Loucy (cell line): ENCODE measurements at regions not wholly inside any gene's neighbourhood (a gene's known extent, or its start where the extent isn't known, plus 50 kb on each side); places are given as distances from the start of the nearest gene placed in this dataset.
A peak's percentile ranks its signal among the peaks of the same experiment; 100 is the strongest.

Source experiments
- H2AFZ ChIP-seq: fragments of 200-600 bp; sonication (generic); 2 replicates; pipeline ENCODE4 v1.6.0; 2016; ENCODE audit warnings: antibody characterized with exemption, mild to moderate bottlenecking, low read length, moderate library complexity
- H3F3A ChIP-seq: fragments of 200-600 bp; 2 replicates; pipeline ENCODE4 v1.6.0; 2016; ENCODE audit warnings: antibody characterized with exemption, low read depth, mild to moderate bottlenecking
- H3K27me3 ChIP-seq: fragments of 200-600 bp; sonication (generic); 2 replicates; pipeline ENCODE4 v1.6.1; 2014; ENCODE audit warnings: low read length, mild to moderate bottlenecking; ENCODE audit not compliant: insufficient read depth, poor library complexity, severe bottlenecking
- H3K36me3 ChIP-seq: fragments of 200-600 bp; sonication (generic); 2 replicates; pipeline ENCODE4 v1.6.1; 2016; ENCODE audit warnings: low read length; ENCODE audit not compliant: insufficient read depth
- H3K4me1 ChIP-seq: fragments of 200-600 bp; sonication (generic); 2 replicates; pipeline ENCODE4 v1.5.1; 2014; ENCODE audit warnings: low read length, mild to moderate bottlenecking; ENCODE audit not compliant: insufficient read depth, poor library complexity, severe bottlenecking
- H3K4me2 ChIP-seq: fragments of 200-600 bp; sonication (generic); 2 replicates; pipeline ENCODE4 v1.6.0; 2014; ENCODE audit warnings: antibody characterized with exemption, low read length, low read depth, mild to moderate bottlenecking; ENCODE audit not compliant: poor library complexity, severe bottlenecking
- H3K4me3 ChIP-seq: fragments of 200-600 bp; sonication (generic); 2 replicates; pipeline ENCODE4 v1.5.1; 2014; ENCODE audit warnings: low read length, mild to moderate bottlenecking, mixed read lengths; ENCODE audit not compliant: poor library complexity, severe bottlenecking
- H3K79me2 ChIP-seq: fragments of 200-600 bp; sonication (generic); 2 replicates; pipeline ENCODE4 v1.6.1; 2014; ENCODE audit warnings: low read length; ENCODE audit not compliant: insufficient read depth
- H3K9ac ChIP-seq: fragments of 200-600 bp; sonication (generic); 2 replicates; pipeline ENCODE4 v1.6.0; 2014; ENCODE audit warnings: mild to moderate bottlenecking, low read depth, low read length, moderate library complexity; ENCODE audit not compliant: poor library complexity, severe bottlenecking
- H3K9me2 ChIP-seq: fragments of 200-600 bp; sonication (generic); replicated peaks from 2 replicates; pipeline ENCODE4 v1.6.1; 2016; ENCODE audit warnings: low read depth, low read length, mixed read lengths
- H3K9me3 ChIP-seq: fragments of 200-600 bp; sonication (generic); 2 replicates; pipeline ENCODE4 v1.6.1; 2014; ENCODE audit warnings: mild to moderate bottlenecking, antibody characterized with exemption, low read length, low read depth; ENCODE audit not compliant: insufficient read depth
- H4K20me1 ChIP-seq: fragments of 200-600 bp; sonication (generic); 2 replicates; pipeline ENCODE4 v1.6.0; 2014; ENCODE audit warnings: antibody characterized with exemption, low read length, mild to moderate bottlenecking; ENCODE audit not compliant: insufficient read depth, poor library complexity, severe bottlenecking
- EZH2phosphoT487 ChIP-seq: fragments of 200-600 bp; IDR thresholded peaks from 2 replicates; pipeline ENCODE4 v1.6.1; 2018; ENCODE audit warnings: antibody characterized with exemption, mild to moderate bottlenecking, moderate library complexity, borderline replicate concordance
- TF ChIP-seq, protein P1 (sequence below): fragments of 200-600 bp; sonication (generic); conservative IDR thresholded peaks from 2 replicates; pipeline ENCODE4 v1.5.1; 2014; ENCODE audit warnings: mild to moderate bottlenecking, antibody characterized with exemption, low read length

DNA sequence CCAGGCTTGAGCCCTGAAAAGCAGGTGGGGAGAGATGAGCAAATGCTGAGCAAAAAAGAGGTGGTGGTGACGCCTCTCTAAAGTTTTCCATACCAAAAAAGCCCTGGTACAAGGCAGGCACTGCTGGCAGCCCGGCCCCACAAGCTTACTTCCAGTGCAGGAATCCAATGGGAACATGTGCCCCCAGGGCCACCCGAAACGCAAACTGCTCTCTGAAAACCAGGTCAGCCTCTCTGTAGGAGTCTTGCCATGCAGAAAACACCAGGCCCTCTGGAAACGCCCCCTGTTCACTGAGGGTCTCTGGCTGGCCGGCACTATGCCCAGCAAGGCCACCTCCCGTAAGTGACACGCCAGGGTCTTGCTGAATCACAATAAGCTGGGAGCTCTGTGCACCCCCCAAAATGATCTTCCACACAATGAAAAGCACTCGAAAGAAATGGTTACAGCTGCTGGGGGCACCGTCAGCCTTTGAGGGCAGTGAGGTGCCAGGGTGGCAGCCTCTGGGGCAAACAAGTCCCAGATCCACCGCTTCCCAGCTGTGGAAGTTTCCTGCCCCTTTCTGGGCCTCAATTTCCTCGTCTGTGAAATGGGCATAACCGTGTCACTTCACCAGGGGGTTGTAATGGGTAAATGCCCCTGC lies 170.5 kb downstream of the TOMM20 start:
- Histone ChIP-seq H3K79me2 (peaks cover 13% of the 10 kb centered on the region; the same call in 1 of the 2 replicates), H3F3A (peaks cover 11% of the 10 kb centered on the region), H3K9me2 (no peaks in the 10 kb centered on the region), H3K9ac (peak overlapping the region; percentile 45), H3K4me2 (no peak overlapping the region), H3K4me3 (no peak overlapping the region), H2AFZ (no peak overlapping the region), H3K36me3 (no peaks in the 10 kb centered on the region), H3K27me3 (no peaks in the 10 kb centered on the region), H3K4me1 (peaks cover 76% of the 10 kb centered on the region), H4K20me1 (no peaks in the 10 kb centered on the region), H3K9me3 (no peaks in the 10 kb centered on the region)
- no peak for TF ChIP-seq EZH2phosphoT487
- TF ChIP-seq, protein P1, sequence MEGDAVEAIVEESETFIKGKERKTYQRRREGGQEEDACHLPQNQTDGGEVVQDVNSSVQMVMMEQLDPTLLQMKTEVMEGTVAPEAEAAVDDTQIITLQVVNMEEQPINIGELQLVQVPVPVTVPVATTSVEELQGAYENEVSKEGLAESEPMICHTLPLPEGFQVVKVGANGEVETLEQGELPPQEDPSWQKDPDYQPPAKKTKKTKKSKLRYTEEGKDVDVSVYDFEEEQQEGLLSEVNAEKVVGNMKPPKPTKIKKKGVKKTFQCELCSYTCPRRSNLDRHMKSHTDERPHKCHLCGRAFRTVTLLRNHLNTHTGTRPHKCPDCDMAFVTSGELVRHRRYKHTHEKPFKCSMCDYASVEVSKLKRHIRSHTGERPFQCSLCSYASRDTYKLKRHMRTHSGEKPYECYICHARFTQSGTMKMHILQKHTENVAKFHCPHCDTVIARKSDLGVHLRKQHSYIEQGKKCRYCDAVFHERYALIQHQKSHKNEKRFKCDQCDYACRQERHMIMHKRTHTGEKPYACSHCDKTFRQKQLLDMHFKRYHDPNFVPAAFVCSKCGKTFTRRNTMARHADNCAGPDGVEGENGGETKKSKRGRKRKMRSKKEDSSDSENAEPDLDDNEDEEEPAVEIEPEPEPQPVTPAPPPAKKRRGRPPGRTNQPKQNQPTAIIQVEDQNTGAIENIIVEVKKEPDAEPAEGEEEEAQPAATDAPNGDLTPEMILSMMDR = no peak

DNA sequence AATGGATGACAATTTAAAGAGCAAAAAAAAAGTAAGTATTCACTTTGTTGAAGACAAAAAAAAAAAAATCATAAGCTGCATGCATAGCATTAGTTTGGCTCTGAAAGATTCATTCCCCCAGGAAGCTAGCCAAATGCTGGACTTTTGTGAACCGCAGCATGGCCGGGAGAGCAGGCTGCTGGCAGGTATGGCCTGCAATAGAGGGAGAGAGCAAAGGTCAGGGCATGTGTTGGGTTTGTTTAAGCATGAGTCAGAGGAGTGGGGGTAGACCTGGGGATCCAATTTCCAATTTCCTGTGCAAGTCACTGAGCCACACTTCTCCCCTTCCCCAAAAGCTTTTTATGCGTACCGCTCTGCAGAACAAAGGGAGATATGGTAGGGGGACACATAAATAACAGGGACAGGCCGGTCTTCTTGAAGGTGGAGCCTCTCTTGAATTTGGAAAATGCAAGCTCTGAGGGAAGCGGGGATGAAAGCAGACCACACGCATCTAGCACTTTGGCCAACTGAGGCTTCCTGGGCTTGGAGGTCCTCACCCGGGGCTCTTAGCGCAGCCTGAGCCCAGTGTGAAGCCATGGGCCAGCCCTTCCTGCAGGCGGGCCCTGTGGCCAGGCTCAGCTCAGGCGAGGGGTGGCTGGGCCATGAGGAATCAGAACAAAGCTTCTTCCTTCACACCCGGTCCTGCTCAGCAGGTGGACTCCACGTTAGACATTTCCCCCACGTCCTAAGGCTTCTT lies 171.1 kb downstream of the TOMM20 start:
- Histone ChIP-seq H3K36me3 (no peaks in the 10 kb centered on the region), H3K79me2 (peaks cover 13% of the 10 kb centered on the region; the same call in 1 of the 2 replicates), H3K4me1 (peaks cover 71% of the 10 kb centered on the region), H3K4me3 (no peak overlapping the region), H2AFZ (no peak overlapping the region), H3K27me3 (no peaks in the 10 kb centered on the region), H3K9me2 (no peaks in the 10 kb centered on the region), H3K9me3 (no peaks in the 10 kb centered on the region), H3K4me2 (no peak overlapping the region), H3F3A (peaks cover 5% of the 10 kb centered on the region; the same call in 1 of the 2 replicates), H3K9ac (peak overlapping the region; percentile 45), H4K20me1 (no peaks in the 10 kb centered on the region)
- no peak for TF ChIP-seq EZH2phosphoT487
- TF ChIP-seq, protein P1 = no peak

DNA sequence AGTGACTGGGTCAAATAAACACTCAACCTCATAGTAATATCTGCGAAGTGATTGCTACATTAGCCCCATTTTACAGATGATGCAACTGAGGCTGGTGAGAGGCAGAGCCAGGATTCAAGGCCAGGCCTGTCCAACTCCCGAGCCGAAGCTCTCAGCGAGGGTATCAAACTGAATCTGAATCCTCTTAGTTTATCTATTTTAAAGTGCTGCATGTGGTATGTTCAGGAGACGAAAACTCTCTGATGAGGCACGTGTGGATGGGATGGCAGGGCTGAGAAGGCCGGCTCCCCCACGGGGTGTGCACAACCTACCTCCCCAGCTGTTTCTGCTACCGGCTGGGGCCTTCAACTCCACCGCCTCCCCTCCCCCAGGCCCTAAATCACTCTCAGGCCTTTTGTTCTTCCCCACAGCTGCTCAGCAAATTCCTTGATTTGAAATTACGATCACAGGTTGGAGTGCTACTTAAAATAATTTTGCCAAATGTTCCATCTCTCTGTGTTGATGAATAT lies 171.8 kb downstream of the TOMM20 start:
- H3K9ac ChIP-seq = peak overlapping the region; percentile 45
- no peaks in the 10 kb centered on the region for H3K36me3 ChIP-seq
- TF ChIP-seq, protein P1 = no peak
- H3K4me3 ChIP-seq = no peak overlapping the region
- H2AFZ ChIP-seq = no peak overlapping the region
- no peak overlapping the region for H3K4me2 ChIP-seq
- H3K9me2 ChIP-seq = no peaks in the 10 kb centered on the region
- H3K27me3 ChIP-seq = no peaks in the 10 kb centered on the region
- H3K4me1 ChIP-seq = peaks cover 65% of the 10 kb centered on the region
- no peaks in the 10 kb centered on the region for H4K20me1 ChIP-seq
- no peaks in the 10 kb centered on the region for H3K9me3 ChIP-seq
- peaks cover 13% of the 10 kb centered on the region; the same call in 1 of the 2 replicates for H3K79me2 ChIP-seq
- H3F3A ChIP-seq = no peaks in the 10 kb centered on the region
